ENCODE measurements at regions not wholly inside any gene's neighbourhood (a gene's known extent, or its start where the extent isn't known, plus 50 kb on each side); places are given as distances from the start of the nearest gene placed in this dataset.

DNA sequence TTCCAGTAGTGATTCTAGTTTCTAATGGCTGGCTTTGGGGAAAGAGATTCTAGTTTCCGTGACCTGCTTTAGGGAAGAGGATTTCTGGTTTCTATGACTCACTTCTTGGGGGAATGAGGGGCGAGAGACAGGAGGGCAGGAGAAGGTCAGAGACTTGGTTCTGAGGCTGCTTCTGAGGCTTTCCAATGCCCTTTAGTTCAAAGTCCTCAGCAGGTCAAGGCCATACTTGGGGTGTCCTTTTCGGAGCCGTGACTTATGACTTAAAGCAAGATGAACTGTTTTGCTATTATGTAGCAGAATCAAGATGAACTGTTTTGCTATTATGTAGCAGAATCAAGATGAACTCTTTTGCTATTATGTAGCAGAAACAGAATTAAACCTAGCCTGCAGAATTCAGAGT is 52.2 kb upstream of the TLR3 start:
- Histone ChIP-seq H4K20me1 (ENCODE audit: insufficient read depth, low read length) (no peaks in the 10 kb centered on the region), H3K27ac (ENCODE audit: low read depth, low read length, poor library complexity, severe bottlenecking) (no peak overlapping the region)
- no peak for TF ChIP-seq EZH2 (IDR thresholded peaks at IDR 0.05; ENCODE audit: borderline replicate concordance, low read length)
- TF ChIP-seq, protein P1, sequence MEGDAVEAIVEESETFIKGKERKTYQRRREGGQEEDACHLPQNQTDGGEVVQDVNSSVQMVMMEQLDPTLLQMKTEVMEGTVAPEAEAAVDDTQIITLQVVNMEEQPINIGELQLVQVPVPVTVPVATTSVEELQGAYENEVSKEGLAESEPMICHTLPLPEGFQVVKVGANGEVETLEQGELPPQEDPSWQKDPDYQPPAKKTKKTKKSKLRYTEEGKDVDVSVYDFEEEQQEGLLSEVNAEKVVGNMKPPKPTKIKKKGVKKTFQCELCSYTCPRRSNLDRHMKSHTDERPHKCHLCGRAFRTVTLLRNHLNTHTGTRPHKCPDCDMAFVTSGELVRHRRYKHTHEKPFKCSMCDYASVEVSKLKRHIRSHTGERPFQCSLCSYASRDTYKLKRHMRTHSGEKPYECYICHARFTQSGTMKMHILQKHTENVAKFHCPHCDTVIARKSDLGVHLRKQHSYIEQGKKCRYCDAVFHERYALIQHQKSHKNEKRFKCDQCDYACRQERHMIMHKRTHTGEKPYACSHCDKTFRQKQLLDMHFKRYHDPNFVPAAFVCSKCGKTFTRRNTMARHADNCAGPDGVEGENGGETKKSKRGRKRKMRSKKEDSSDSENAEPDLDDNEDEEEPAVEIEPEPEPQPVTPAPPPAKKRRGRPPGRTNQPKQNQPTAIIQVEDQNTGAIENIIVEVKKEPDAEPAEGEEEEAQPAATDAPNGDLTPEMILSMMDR (IDR thresholded peaks at IDR 0.05; ENCODE audit: low read length) = no peak

DNA sequence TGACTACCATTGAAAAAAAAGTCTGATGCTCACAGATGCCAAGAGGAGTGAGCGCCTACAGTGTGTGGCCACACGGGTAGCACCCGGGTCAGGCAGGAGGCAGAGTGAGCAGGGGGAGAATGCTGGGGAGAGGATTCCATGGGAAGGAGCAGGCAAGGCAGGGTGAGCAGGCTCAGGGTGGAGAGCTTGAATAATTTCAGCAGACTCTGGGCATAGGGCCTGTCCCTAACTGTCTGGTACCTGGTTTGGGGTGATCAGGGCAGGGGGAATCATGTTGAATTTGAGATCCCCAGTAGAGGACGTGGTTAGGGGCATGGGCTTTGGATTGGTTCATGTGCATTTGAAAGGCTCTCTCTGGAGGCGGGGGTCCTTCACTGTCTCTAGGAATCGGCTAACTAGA is 51.2 kb upstream of the TLR3 start:
- Histone ChIP-seq H3K27ac (ENCODE audit: low read depth, low read length, poor library complexity, severe bottlenecking) (no peak overlapping the region), H3K4me3 (ENCODE audit: low read depth, low read length, poor library complexity, severe bottlenecking) (no peak overlapping the region), H3K4me1 (ENCODE audit: insufficient read depth, low read length, severe bottlenecking) (peaks cover 6% of the 10 kb centered on the region), H3K27me3 (ENCODE audit: insufficient read depth, low read length) (peaks cover 6% of the 10 kb centered on the region; the same call in 1 of the 2 replicates), H3K9me2 (ENCODE audit: low read depth, low read length) (no peaks in the 10 kb centered on the region), H3K9ac (ENCODE audit: low read length) (no peak overlapping the region), H3K9me3 (ENCODE audit: low read length) (no peaks in the 10 kb centered on the region; the same call in 1 of the 2 replicates), H2AFZ (ENCODE audit: low read length) (no peak overlapping the region), H3K4me2 (ENCODE audit: low read length) (no peak overlapping the region), H4K20me1 (ENCODE audit: insufficient read depth, low read length) (no peaks in the 10 kb centered on the region), H3F3A (ENCODE audit: insufficient read depth, low read length) (no peaks in the 10 kb centered on the region), H3K36me3 (ENCODE audit: insufficient read depth, low read length) (no peaks in the 10 kb centered on the region; the same call in 1 of the 2 replicates), H3K79me2 (ENCODE audit: insufficient read depth, low read length) (no peaks in the 10 kb centered on the region)
- no peak for TF ChIP-seq EZH2 (IDR thresholded peaks at IDR 0.05; ENCODE audit: borderline replicate concordance, low read length)
- TF ChIP-seq, protein P1 (IDR thresholded peaks at IDR 0.05; ENCODE audit: low read length) = no peak

More for the DNA sequence above, 52.2 kb upstream of the TLR3 start:
- no peaks in the 10 kb centered on the region for H3K9me2 ChIP-seq (ENCODE audit: low read depth, low read length)
- H2AFZ ChIP-seq (ENCODE audit: low read length) = no peak overlapping the region
- H3K9me3 ChIP-seq (ENCODE audit: low read length) = no peaks in the 10 kb centered on the region; the same call in 1 of the 2 replicates
- no peaks in the 10 kb centered on the region; the same call in 1 of the 2 replicates for H3K36me3 ChIP-seq (ENCODE audit: insufficient read depth, low read length)
- no peak overlapping the region for H3K9ac ChIP-seq (ENCODE audit: low read length)
- H3K4me2 ChIP-seq (ENCODE audit: low read length) = no peak overlapping the region
- H3K4me3 ChIP-seq (ENCODE audit: low read depth, low read length, poor library complexity, severe bottlenecking) = no peak overlapping the region
- H3K27me3 ChIP-seq (ENCODE audit: insufficient read depth, low read length) = peaks cover 6% of the 10 kb centered on the region; the same call in 1 of the 2 replicates
- no peaks in the 10 kb centered on the region for H3K79me2 ChIP-seq (ENCODE audit: insufficient read depth, low read length)
- H3F3A ChIP-seq (ENCODE audit: insufficient read depth, low read length) = no peaks in the 10 kb centered on the region
- peaks cover 6% of the 10 kb centered on the region for H3K4me1 ChIP-seq (ENCODE audit: insufficient read depth, low read length, severe bottlenecking)

DNA sequence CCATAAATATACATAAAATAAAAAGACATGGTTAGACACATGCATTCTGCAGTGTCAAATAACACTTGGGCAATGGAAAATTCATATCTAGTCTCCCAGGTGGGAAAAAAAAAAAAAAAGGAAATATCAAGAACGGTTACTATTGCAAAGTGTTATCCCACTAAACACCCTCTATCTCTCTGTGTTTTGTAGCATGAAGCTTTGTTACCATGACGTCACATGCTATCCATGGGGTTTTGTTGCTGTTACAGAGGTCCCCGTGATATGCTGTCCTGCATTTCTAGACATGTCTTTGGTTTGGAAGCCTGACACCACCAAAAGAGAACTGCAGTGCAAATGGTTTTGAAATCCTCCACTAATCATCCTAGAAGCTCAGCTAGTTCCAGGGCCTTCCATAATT is 50.7 kb upstream of the TLR3 start:
- Histone ChIP-seq H4K20me1 (ENCODE audit: insufficient read depth, low read length) (no peaks in the 10 kb centered on the region), H3K36me3 (ENCODE audit: insufficient read depth, low read length) (no peaks in the 10 kb centered on the region; the same call in 1 of the 2 replicates), H3K27me3 (ENCODE audit: insufficient read depth, low read length) (peaks cover 6% of the 10 kb centered on the region; the same call in 1 of the 2 replicates), H3K4me3 (ENCODE audit: low read depth, low read length, poor library complexity, severe bottlenecking) (no peak overlapping the region), H3K9me3 (ENCODE audit: low read length) (no peaks in the 10 kb centered on the region; the same call in 1 of the 2 replicates), H3K79me2 (ENCODE audit: insufficient read depth, low read length) (no peaks in the 10 kb centered on the region), H2AFZ (ENCODE audit: low read length) (no peak overlapping the region), H3K4me1 (ENCODE audit: insufficient read depth, low read length, severe bottlenecking) (peaks cover 6% of the 10 kb centered on the region), H3K4me2 (ENCODE audit: low read length) (no peak overlapping the region), H3K9ac (ENCODE audit: low read length) (no peak overlapping the region), H3K9me2 (ENCODE audit: low read depth, low read length) (no peaks in the 10 kb centered on the region), H3F3A (ENCODE audit: insufficient read depth, low read length) (no peaks in the 10 kb centered on the region), H3K27ac (ENCODE audit: low read depth, low read length, poor library complexity, severe bottlenecking) (no peak overlapping the region)
- no peak for TF ChIP-seq EZH2 (IDR thresholded peaks at IDR 0.05; ENCODE audit: borderline replicate concordance, low read length)
- TF ChIP-seq, protein P1 (IDR thresholded peaks at IDR 0.05; ENCODE audit: low read length) = no peak

Data from OCI-LY1 (cell line).